Neutrophil (primary cell): ENCODE measurements at regions not wholly inside any gene's neighbourhood (a gene's known extent, or its start where the extent isn't known, plus 50 kb on each side); places are given as distances from the start of the nearest gene placed in this dataset.
"Not testable (repeated sequence)": the region's sequence is repeated elsewhere in the genome, so short reads cannot be mapped to it uniquely, and the experiment has no call there.

ENCODE experiments used
- H3K27ac ChIP-seq: fragments of 200-600 bp; sonication (generic); 2 replicates; pipeline ENCODE4 v1.5.1; 2016; ENCODE audit warnings: mild to moderate bottlenecking, moderate library complexity
- H3K27me3 ChIP-seq: fragments of 200-600 bp; sonication (generic); 2 replicates; pipeline ENCODE4 v1.6.0; 2016; ENCODE audit warnings: mild to moderate bottlenecking
- H3K36me3 ChIP-seq: fragments of 200-600 bp; sonication (generic); 2 replicates; pipeline ENCODE4 v1.5.1; 2017
- H3K4me1 ChIP-seq, 2 experiments: fragments of 200-600 bp in 1 of 2; sonication (generic) in 1 of 2; 1 replicate in 1 of 2; 2 replicates in 1 of 2; pipeline versions ENCODE4 v1.5.1 to v1.6.1; 2013 to 2016; ENCODE audit warnings: low read depth in 1 of 2, low read length in 1 of 2, mild to moderate bottlenecking in 1 of 2, moderate library complexity in 1 of 2; ENCODE audit not compliant: control insufficient read depth in 1 of 2, insufficient read depth in 1 of 2
- H3K4me3 ChIP-seq, 2 experiments: fragments of 200-600 bp in 1 of 2; sonication (generic) in 1 of 2; 1 replicate in 1 of 2; 2 replicates in 1 of 2; pipeline ENCODE4 v1.5.1; 2013 to 2016; ENCODE audit warnings: low read depth in 1 of 2, low read length in 1 of 2, mild to moderate bottlenecking in 1 of 2, moderate library complexity in 1 of 2
- H3K9me3 ChIP-seq: fragments of 200-600 bp; sonication (generic); 2 replicates; pipeline ENCODE4 v1.5.1; 2016
- TF ChIP-seq, protein P1 (sequence below): fragments of 200-600 bp; sonication (generic); IDR thresholded peaks from 2 replicates; pipeline ENCODE4 v1.5.1; 2016; ENCODE audit warnings: antibody characterized with exemption

DNA sequence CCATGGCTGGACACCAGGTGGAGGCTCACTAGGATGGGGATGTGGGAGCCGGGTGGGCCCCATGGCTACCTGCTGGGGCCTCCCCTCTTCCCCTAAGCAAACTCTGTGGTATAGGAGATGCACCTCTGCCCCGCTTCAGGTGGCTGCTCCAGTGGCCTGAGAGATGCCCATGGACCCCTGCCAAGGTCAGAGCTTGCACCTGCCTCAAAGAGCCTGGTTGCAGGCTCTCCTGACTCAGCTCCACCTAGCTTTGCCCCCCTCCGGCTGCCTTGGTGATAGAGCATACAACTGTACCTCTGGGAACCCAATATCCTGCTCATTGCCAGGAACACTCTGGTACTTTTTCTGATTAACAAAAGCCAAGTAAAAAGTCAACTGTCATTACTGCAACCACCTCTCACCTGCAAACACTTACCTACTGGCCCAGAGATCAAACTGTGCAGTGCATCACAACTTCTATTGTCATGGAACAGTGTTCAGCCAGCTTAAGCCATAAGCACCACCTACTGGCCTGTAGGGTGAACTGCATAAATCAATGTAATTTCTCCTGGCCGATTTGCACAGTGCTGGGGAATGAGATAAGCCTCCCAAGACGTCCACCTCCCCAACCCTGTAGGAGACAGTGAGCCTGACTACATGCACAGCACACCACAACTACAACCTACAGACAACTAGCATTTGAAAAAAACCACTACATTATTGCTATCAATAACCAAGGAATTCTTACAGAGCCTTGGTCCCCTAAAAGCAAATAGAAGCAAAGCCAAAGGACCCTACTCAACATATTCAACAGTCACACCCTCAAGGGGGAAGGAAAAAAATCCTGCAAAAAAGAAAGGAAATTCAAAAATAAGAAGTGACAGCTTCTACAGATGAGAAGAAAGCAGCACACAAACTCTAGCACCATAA is 352.4 kb upstream of the ARHGEF26 start:
- Histone ChIP-seq H3K27ac (no peak overlapping the region), H3K4me1 (no peaks in the 10 kb centered on the region), H3K27me3 (no peaks in the 10 kb centered on the region), H3K9me3 (no peaks in the 10 kb centered on the region), H3K36me3 (no peaks in the 10 kb centered on the region), H3K4me3 (no peak overlapping the region)
- TF ChIP-seq, protein P1, sequence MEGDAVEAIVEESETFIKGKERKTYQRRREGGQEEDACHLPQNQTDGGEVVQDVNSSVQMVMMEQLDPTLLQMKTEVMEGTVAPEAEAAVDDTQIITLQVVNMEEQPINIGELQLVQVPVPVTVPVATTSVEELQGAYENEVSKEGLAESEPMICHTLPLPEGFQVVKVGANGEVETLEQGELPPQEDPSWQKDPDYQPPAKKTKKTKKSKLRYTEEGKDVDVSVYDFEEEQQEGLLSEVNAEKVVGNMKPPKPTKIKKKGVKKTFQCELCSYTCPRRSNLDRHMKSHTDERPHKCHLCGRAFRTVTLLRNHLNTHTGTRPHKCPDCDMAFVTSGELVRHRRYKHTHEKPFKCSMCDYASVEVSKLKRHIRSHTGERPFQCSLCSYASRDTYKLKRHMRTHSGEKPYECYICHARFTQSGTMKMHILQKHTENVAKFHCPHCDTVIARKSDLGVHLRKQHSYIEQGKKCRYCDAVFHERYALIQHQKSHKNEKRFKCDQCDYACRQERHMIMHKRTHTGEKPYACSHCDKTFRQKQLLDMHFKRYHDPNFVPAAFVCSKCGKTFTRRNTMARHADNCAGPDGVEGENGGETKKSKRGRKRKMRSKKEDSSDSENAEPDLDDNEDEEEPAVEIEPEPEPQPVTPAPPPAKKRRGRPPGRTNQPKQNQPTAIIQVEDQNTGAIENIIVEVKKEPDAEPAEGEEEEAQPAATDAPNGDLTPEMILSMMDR: peak; percentile 55

DNA sequence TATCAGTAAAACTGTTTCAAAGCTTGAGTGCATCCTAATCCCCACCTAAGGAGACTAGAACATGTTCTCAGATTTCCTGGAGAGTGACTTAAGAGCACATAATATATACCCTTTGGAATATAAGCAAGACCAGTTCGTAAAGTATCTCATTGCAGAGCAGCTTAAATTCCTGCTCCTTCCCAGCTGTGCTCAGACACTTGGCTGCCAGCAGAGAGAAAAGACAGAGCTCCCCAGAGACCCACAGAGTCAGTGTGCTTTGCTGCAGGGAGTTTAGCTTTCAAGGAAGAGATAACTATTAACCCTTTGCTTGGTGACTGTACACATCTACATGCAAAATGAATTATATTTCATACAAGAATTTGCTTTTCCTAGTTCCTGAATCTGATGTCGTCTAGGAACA is 338.1 kb upstream of the ARHGEF26 start:
- no peaks in the 10 kb centered on the region for H3K27me3 ChIP-seq
- H3K4me1 ChIP-seq: no peaks in the 10 kb centered on the region
- TF ChIP-seq, protein P1: no peak
- no peak overlapping the region for H3K27ac ChIP-seq
- H3K9me3 ChIP-seq: no peaks in the 10 kb centered on the region
- H3K36me3 ChIP-seq: no peaks in the 10 kb centered on the region
- H3K4me3 ChIP-seq: no peak overlapping the region

DNA sequence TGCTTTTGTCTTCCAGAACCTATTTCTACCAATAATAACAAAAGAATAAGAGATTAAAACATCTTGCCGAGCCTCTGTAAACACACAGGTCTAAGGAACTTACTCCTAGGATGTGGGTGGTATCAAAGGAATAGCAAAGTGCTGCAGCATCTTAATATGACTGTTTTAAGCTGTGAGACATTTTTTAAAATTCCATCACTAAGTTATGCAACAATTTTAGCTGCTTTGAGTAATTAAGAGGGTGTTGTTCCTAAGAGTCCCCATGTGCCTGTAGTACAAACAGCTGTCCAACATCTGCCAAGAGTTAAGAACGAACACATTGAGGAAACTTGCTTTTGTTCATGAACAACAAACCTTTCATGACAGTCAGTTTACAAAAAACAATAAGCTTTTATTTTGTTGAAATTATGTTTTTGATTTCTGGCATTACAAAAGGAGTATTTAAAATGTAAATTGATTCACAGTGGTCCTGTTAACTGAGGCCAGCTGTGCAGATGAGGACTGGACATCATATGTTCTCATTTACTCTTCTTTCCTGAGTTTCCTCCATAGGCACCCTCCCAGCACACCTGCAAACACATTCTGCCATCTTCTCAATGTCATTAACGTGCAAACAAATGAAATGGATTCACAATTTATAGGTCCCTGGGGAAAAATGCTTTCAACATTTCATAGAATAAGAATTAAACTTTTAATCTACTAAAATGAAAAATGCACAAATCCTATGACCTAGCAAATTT is 337.3 kb upstream of the ARHGEF26 start:
- Histone ChIP-seq H3K4me3 (no peak overlapping the region), H3K27ac (no peak overlapping the region), H3K4me1 (no peaks in the 10 kb centered on the region), H3K27me3 (no peaks in the 10 kb centered on the region), H3K9me3 (no peaks in the 10 kb centered on the region), H3K36me3 (no peaks in the 10 kb centered on the region)
- TF ChIP-seq, protein P1: no peak

DNA sequence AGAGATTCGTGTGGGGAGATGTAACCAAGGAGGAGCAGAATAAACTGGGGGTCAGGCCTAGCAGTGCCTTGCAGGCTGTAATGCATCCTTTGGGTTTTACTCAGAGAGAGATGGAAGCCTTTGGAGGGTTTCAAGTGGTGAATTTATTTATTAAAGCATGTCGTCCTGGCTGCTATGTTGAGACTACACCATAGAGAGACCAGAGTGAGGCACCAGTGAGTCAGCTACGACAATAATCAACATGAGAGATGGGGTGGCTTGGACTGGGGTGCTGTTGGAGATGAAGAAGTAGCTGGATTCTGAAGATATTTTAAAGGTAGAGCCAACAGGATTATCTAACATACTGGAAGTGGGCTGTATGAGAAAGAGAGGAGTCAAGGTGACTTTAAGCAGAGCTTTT is 335.3 kb upstream of the ARHGEF26 start:
- Histone ChIP-seq H3K9me3 (no peaks in the 10 kb centered on the region), H3K27me3 (no peaks in the 10 kb centered on the region), H3K4me1 (no peaks in the 10 kb centered on the region), H3K27ac (no peak overlapping the region), H3K36me3 (no peaks in the 10 kb centered on the region), H3K4me3 (no peak overlapping the region)
- TF ChIP-seq, protein P1: no peak

DNA sequence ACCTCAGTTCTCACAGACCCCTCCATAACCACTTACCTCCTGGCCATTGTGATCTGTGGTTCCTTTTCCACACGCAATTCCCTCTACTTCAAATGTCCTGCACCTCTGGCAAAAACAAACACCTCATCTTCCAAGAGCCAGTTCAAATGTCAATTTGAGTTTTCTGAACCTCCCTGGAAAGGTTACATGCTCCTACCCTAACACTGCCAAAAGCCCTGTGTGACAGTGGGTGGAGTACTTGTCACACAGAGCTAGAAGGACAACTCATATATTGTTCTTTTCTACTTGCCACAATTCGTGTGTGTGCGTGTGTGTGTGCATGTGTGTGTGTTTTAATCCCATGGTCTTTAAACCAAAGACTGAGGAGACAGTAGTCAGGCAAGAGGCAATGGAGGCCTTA is 331.8 kb upstream of the ARHGEF26 start:
- Histone ChIP-seq H3K4me3 (no peak overlapping the region), H3K36me3 (no peaks in the 10 kb centered on the region), H3K4me1 (no peaks in the 10 kb centered on the region), H3K27me3 (no peaks in the 10 kb centered on the region), H3K9me3 (no peaks in the 10 kb centered on the region), H3K27ac (no peak overlapping the region)
- TF ChIP-seq, protein P1: no peak

DNA sequence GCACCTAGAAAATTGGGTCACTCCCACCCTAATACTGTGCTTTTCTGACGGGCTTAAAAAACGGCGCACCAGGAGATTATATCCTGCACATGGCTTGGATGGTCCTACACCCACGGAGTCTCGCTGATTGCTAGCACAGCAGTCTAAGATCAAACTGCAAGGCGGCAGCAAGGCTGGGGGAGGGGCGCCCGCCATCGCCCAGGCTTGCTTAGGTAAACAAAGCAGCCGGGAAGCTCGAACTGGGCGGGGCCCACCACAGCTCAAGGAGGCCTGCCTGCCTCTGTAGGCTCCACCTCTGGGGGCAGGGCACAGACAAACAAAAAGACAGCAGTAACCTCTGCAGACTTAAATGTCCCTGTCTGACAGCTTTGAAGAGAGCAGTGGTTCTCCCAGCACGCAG is 324.1 kb upstream of the ARHGEF26 start:
- not testable (repeated sequence) for H3K9me3 ChIP-seq, H3K36me3 ChIP-seq, H3K27me3 ChIP-seq, H3K4me1 ChIP-seq, H3K4me3 ChIP-seq, H3K27ac ChIP-seq
